Adrenal gland (tissue), 9 donors: ENCODE measurements at regions not wholly inside any gene's neighbourhood (a gene's known extent, or its start where the extent isn't known, plus 50 kb on each side); places are given as distances from the start of the nearest gene placed in this dataset.

Source experiments
- DNase-seq, 7 donors: peaks; one replicate each; pipeline ENCODE4 v3.0.0-alpha.2; 2019 to 2020
- H3K27ac ChIP-seq, 5 donors: fragments of 200-600 bp; sonication (generic) in 4 of 5; 1 replicate in 3 of 5; 2 replicates in 2 of 5; pipeline versions ENCODE4 v1.5.1 to v1.8.0; 2016 to 2020; ENCODE audit warnings: mild to moderate bottlenecking in 1 of 5
- H3K27me3 ChIP-seq: fragments of 200-600 bp; 2 replicates; pipeline ENCODE4 v1.8.0; 2021
- H3K36me3 ChIP-seq, 2 donors: fragments of 200-600 bp; replicated peaks in 1 of 2; 1 replicate in 1 of 2; 2 replicates in 1 of 2; pipeline versions ENCODE4 v1.5.1 to v1.8.0; 2018 to 2022
- H3K4me1 ChIP-seq, 2 donors: fragments of 200-600 bp; replicated peaks in 1 of 2; 1 replicate in 1 of 2; 2 replicates in 1 of 2; pipeline versions ENCODE4 v1.5.1 to v1.8.0; 2018 to 2021
- H3K4me3 ChIP-seq, 4 donors: fragments of 200-600 bp; sonication (generic) in 3 of 4; one replicate each; pipeline ENCODE4 v1.5.1; 2016 to 2018
- H3K9me3 ChIP-seq, 3 donors: fragments of 200-600 bp; sonication (generic) in 1 of 3; replicated peaks in 1 of 3; 1 replicate in 2 of 3; 2 replicates in 1 of 3; pipeline versions ENCODE4 v1.5.1 to v1.8.0; 2016 to 2021
- POLR2A ChIP-seq, 2 donors: fragments of 450-650 bp; IDR thresholded peaks; one replicate each; pipeline ENCODE4 v1.6.1; 2017; ENCODE audit warnings: antibody characterized with exemption in 2 of 2, mild to moderate bottlenecking in 2 of 2, moderate library complexity in 1 of 2
- WGBS, 4 donors: extraction: QIAGEN DNeasy Blood & Tissue Kit in 2 of 4; methylation state at CpG; one replicate each; pipeline versions ENCODE4 v1.1.5 to v1.1.7; 2013 to 2017; 5-methylcytosine and 5-hydroxymethylcytosine counted together
- intact Hi-C, 2 donors: fragments of 100-400 bp; cut with DNase I; formaldehyde crosslinking; loops; one replicate each; pipeline versions ENCODE4 v1.14.1 to v1.15.0; 2022 to 2023
- TF ChIP-seq, protein P1 (sequence below), 6 experiments: fragments of 450-650 bp in 4 of 6; fragments of 200-600 bp in 2 of 6; sonication (generic) in 1 of 6; IDR thresholded peaks; 1 replicate in 5 of 6; 2 replicates in 1 of 6; pipeline versions ENCODE4 v1.5.1 to v1.8.0; 2016 to 2021; ENCODE audit warnings: antibody characterized with exemption in 6 of 6, mild to moderate bottlenecking in 2 of 6, moderate library complexity in 1 of 6
- donor health status: healthy with polysubstance abuse.
- donor health status: Bipolar disorder and iron deficiency.
- donor health status: DM: yes; HTN: yes; CAD: no.
- donor health status: DM: no; HTN: no; CAD: no.
- donor health status: DM: no; HTN: no; CAD: no.

DNA sequence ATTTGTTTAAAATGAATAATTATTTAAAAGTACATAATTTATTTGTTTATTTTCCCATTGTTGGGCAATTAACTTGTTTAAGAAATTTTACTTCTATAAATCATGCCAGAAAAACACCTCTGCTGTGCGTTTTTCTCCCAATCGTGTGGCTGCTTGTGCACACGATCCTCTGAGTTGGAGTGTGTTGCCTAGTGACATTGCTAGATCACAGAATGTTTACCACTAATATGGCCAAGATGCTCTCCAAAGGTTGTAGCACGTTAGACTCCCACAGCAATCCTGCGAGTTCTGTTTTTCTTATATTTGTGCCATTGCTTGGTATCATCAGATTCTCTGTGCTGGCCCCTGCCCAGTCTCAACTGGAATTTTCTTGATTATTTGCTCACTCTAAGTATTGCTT is 207.1 kb upstream of the ADCY1 start:
- Histone ChIP-seq H3K27ac (no peak overlapping the region), H3K27me3 (no peaks in the 10 kb centered on the region), H3K4me3 (no peak overlapping the region), H3K36me3 (no peaks in the 10 kb centered on the region), H3K9me3 (no peaks in the 10 kb centered on the region), H3K4me1 (no peaks in the 10 kb centered on the region)
- no peak for DNase-seq
- TF ChIP-seq POLR2A (IDR thresholded peaks at IDR 0.05), result no peak
- TF ChIP-seq, protein P1, sequence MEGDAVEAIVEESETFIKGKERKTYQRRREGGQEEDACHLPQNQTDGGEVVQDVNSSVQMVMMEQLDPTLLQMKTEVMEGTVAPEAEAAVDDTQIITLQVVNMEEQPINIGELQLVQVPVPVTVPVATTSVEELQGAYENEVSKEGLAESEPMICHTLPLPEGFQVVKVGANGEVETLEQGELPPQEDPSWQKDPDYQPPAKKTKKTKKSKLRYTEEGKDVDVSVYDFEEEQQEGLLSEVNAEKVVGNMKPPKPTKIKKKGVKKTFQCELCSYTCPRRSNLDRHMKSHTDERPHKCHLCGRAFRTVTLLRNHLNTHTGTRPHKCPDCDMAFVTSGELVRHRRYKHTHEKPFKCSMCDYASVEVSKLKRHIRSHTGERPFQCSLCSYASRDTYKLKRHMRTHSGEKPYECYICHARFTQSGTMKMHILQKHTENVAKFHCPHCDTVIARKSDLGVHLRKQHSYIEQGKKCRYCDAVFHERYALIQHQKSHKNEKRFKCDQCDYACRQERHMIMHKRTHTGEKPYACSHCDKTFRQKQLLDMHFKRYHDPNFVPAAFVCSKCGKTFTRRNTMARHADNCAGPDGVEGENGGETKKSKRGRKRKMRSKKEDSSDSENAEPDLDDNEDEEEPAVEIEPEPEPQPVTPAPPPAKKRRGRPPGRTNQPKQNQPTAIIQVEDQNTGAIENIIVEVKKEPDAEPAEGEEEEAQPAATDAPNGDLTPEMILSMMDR (IDR thresholded peaks at IDR 0.05), result no peak
- intact Hi-C loops, result no loop called here
- WGBS, 4 donors, result 51 to 64% (median 56%) methylated on average over 5 of the region's 5 CpGs

DNA sequence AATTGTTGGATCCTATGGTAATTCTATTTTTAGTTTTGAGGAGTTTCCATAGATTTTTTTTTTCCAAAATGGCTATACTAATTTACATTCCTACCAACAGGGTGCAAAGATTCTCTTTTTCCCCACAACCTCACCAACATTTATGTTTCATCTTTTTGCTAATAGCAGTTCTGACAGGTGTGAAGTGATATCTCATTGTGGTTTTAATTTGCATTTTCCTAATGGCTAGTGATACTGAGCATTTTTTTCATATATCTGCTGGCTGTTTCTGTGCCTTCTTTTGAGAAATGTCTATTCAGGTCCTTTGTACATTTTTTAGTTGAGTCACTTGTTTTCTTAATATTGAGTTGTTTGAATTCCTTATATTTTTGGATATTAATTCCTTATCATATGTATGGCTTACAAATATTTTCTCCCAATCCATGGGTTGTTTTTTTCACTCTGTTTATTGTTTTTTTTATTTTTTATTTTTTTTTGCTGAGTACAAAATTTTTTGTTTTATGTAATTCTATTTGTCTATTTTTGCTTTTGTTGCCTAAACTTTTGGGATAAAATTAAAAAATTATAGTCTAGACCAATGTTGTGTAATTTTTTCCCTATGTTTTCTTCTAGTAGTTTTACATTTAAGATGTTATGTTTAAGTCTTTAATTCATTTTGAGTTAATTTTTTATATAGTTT is 205.9 kb upstream of the ADCY1 start:
- no peak overlapping the region for H3K4me3 ChIP-seq
- H3K9me3 ChIP-seq, result no peaks in the 10 kb centered on the region
- TF ChIP-seq POLR2A (IDR thresholded peaks at IDR 0.05), result no peak
- TF ChIP-seq, protein P1 (IDR thresholded peaks at IDR 0.05), result no peak
- no peaks in the 10 kb centered on the region for H3K27me3 ChIP-seq
- H3K27ac ChIP-seq, result no peak overlapping the region
- intact Hi-C loops, result no loop called here
- DNase-seq, result no peak
- no peaks in the 10 kb centered on the region for H3K36me3 ChIP-seq
- no peaks in the 10 kb centered on the region for H3K4me1 ChIP-seq

DNA sequence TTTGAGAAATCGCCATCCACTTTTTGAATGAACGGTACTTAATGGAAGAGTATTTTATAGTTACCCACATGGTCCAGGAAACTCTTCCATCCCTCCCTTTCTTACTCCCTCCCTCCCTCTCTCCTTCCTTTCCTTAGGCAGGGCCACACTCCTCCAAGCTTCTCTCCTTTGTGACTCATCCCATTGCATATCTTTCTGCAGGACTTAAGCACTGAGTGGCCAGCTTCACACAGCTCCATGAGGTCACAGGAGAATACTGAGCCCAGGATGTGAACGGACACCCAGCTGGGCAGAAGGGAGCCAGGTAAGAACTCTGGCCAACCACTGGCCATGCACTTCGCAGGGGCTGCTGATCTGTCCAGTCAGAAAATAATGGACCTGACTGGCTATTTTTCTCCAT is 189.7 kb upstream of the ADCY1 start:
- Histone ChIP-seq H3K27ac (no peak overlapping the region), H3K4me3 (no peak overlapping the region), H3K4me1 (no peaks in the 10 kb centered on the region), H3K36me3 (no peaks in the 10 kb centered on the region), H3K9me3 (no peaks in the 10 kb centered on the region), H3K27me3 (no peaks in the 10 kb centered on the region)
- 78 to 88% (median 81%) methylated on average over 3 to 4 of the region's 4 CpGs for WGBS, 4 donors
- intact Hi-C loops, result no loop called here
- no peak for TF ChIP-seq POLR2A (IDR thresholded peaks at IDR 0.05)
- TF ChIP-seq, protein P1 (IDR thresholded peaks at IDR 0.05), result no peak
- no peak for DNase-seq

GRCh38 chr7:45387837-45388236 is 186.3 kb upstream of the ADCY1 start:
- no peak for DNase-seq
- H3K4me1 ChIP-seq, result no peaks in the 10 kb centered on the region
- no peak overlapping the region for H3K27ac ChIP-seq
- H3K27me3 ChIP-seq, result no peaks in the 10 kb centered on the region
- no peak for TF ChIP-seq POLR2A (IDR thresholded peaks at IDR 0.05)
- TF ChIP-seq, protein P1 (IDR thresholded peaks at IDR 0.05), result no peak
- H3K4me3 ChIP-seq, result no peak overlapping the region
- WGBS, 4 donors, result 50 to 76% (median 63%) methylated on average over 2 to 4 of the region's 4 CpGs
- H3K36me3 ChIP-seq, result no peaks in the 10 kb centered on the region
- H3K9me3 ChIP-seq, result no peaks in the 10 kb centered on the region
- intact Hi-C loops, result no loop called here
